HL-60 (cell line): ENCODE measurements at regions not wholly inside any gene's neighbourhood (a gene's known extent, or its start where the extent isn't known, plus 50 kb on each side); places are given as distances from the start of the nearest gene placed in this dataset.

Experiments
- GABPA ChIP-seq: IDR thresholded peaks from 2 replicates; pipeline ENCODE4 v1.6.1; 2012; ENCODE audit warnings: low read depth
- POLR2AphosphoS5 ChIP-seq: IDR thresholded peaks from 2 replicates; pipeline ENCODE4 v1.6.1; 2012; ENCODE audit warnings: low read depth
- SPI1 ChIP-seq: IDR thresholded peaks from 2 replicates; pipeline ENCODE4 v1.6.1; 2012; ENCODE audit warnings: low read depth, mild to moderate bottlenecking, borderline replicate concordance
- TF ChIP-seq, protein P1 (sequence below): IDR thresholded peaks from one replicate; pipeline ENCODE4 v1.5.1; 2011; ENCODE audit warnings: low read length, control low read depth, inconsistent platforms; ENCODE audit not compliant: insufficient read depth
- TF ChIP-seq, protein P2 (sequence below): IDR thresholded peaks from 2 replicates; pipeline ENCODE4 v1.6.1; 2012; ENCODE audit warnings: low read depth; ENCODE audit not compliant: insufficient replicate concordance

DNA sequence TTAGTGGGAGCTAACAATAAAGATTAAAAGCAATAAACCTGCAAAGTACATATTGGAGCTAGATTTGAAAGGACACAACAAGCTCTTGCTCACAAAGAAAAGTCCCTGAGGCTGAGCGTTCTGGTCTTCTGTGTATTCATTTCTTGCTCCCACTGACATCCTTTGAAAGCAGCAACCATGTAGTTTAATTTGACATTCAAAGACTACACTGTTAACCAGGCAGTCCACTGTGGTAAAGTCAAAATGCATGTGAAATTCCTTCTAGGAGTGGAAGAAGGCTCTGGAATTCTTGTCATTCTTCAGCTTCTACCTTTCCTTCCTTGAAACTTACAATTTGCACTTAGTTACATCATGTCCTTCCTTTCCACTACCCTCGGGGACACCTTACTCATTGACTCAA lies 480.7 kb downstream of the CSNK1G3 start:
- TF ChIP-seq POLR2AphosphoS5 (no peak), GABPA (no peak), SPI1 (no peak)
- TF ChIP-seq, protein P1, sequence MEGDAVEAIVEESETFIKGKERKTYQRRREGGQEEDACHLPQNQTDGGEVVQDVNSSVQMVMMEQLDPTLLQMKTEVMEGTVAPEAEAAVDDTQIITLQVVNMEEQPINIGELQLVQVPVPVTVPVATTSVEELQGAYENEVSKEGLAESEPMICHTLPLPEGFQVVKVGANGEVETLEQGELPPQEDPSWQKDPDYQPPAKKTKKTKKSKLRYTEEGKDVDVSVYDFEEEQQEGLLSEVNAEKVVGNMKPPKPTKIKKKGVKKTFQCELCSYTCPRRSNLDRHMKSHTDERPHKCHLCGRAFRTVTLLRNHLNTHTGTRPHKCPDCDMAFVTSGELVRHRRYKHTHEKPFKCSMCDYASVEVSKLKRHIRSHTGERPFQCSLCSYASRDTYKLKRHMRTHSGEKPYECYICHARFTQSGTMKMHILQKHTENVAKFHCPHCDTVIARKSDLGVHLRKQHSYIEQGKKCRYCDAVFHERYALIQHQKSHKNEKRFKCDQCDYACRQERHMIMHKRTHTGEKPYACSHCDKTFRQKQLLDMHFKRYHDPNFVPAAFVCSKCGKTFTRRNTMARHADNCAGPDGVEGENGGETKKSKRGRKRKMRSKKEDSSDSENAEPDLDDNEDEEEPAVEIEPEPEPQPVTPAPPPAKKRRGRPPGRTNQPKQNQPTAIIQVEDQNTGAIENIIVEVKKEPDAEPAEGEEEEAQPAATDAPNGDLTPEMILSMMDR, result no peak
- TF ChIP-seq, protein P2, sequence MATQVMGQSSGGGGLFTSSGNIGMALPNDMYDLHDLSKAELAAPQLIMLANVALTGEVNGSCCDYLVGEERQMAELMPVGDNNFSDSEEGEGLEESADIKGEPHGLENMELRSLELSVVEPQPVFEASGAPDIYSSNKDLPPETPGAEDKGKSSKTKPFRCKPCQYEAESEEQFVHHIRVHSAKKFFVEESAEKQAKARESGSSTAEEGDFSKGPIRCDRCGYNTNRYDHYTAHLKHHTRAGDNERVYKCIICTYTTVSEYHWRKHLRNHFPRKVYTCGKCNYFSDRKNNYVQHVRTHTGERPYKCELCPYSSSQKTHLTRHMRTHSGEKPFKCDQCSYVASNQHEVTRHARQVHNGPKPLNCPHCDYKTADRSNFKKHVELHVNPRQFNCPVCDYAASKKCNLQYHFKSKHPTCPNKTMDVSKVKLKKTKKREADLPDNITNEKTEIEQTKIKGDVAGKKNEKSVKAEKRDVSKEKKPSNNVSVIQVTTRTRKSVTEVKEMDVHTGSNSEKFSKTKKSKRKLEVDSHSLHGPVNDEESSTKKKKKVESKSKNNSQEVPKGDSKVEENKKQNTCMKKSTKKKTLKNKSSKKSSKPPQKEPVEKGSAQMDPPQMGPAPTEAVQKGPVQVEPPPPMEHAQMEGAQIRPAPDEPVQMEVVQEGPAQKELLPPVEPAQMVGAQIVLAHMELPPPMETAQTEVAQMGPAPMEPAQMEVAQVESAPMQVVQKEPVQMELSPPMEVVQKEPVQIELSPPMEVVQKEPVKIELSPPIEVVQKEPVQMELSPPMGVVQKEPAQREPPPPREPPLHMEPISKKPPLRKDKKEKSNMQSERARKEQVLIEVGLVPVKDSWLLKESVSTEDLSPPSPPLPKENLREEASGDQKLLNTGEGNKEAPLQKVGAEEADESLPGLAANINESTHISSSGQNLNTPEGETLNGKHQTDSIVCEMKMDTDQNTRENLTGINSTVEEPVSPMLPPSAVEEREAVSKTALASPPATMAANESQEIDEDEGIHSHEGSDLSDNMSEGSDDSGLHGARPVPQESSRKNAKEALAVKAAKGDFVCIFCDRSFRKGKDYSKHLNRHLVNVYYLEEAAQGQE, result no peak
